WTC11 (cell line): ENCODE measurements at regions not wholly inside any gene's neighbourhood (a gene's known extent, or its start where the extent isn't known, plus 50 kb on each side); places are given as distances from the start of the nearest gene placed in this dataset.

Source experiments
- ATAC-seq: fragments of 200-7000 bp; cut with Tn5 transposase; 2 replicates; pipeline ENCODE4 v1.10.0; 2021; ENCODE audit warnings: mild to moderate bottlenecking, moderate library complexity
- CTCF ChIA-PET: fragments of 300-600 bp; sonication (Branson Sonifier 250); formaldehyde crosslinking; loops from one replicate; lab custom pipeline; 2021; ENCODE audit warnings: antibody characterized with exemption; lab: Charles Lee
- POLR2A ChIA-PET: fragments of 350-600 bp; sonication (Branson Sonifier 250); formaldehyde crosslinking; loops from one replicate; lab custom pipeline; 2021; ENCODE audit warnings: antibody characterized with exemption; lab: Charles Lee
- DNase-seq: peaks from one replicate; pipeline ENCODE4 v3.0.0; 2021; ENCODE audit warnings: low spot score
- H3K27ac Mint-ChIP-seq: 2 replicates; pipeline ENCODE4 v1.8.0; 2021; ENCODE audit warnings: mixed read lengths
- H3K27me3 Mint-ChIP-seq: 2 replicates; pipeline ENCODE4 v1.8.0; 2021; ENCODE audit warnings: low read depth, mild to moderate bottlenecking, moderate library complexity, mixed read lengths
- H3K36me3 Mint-ChIP-seq: 2 replicates; pipeline ENCODE4 v1.8.0; 2021; ENCODE audit warnings: mixed read lengths
- H3K4me1 Mint-ChIP-seq: 2 replicates; pipeline ENCODE4 v1.8.0; 2022; ENCODE audit warnings: mixed read lengths
- H3K4me3 Mint-ChIP-seq: 2 replicates; pipeline ENCODE4 v1.8.0; 2021; ENCODE audit warnings: mild to moderate bottlenecking, moderate library complexity, mixed read lengths
- H3K9me3 Mint-ChIP-seq: 2 replicates; pipeline ENCODE4 v1.8.0; 2021; ENCODE audit warnings: mixed read lengths
- FOXP4 ChIP-seq: sonication (generic); formaldehyde crosslinking; IDR thresholded peaks from 2 replicates; pipeline ENCODE4 v1.8.0; 2022; ENCODE audit warnings: mild to moderate bottlenecking, missing genetic modification reagents
- MLX ChIP-seq: sonication (generic); formaldehyde crosslinking; IDR thresholded peaks from 2 replicates; pipeline ENCODE4 v1.8.1; 2023; ENCODE audit warnings: mild to moderate bottlenecking, missing genetic modification reagents, moderate library complexity
- NR3C1 ChIP-seq: sonication (generic); formaldehyde crosslinking; conservative IDR thresholded peaks from 2 replicates; pipeline ENCODE4 v1.8.1; 2023; ENCODE audit warnings: low read depth, mild to moderate bottlenecking, missing genetic modification reagents
- RELA ChIP-seq: sonication (generic); formaldehyde crosslinking; IDR thresholded peaks from 2 replicates; pipeline ENCODE4 v1.8.1; 2022; ENCODE audit warnings: missing genetic modification reagents, mild to moderate bottlenecking, borderline replicate concordance
- TEAD1 ChIP-seq: sonication (generic); formaldehyde crosslinking; IDR thresholded peaks from 2 replicates; pipeline ENCODE4 v1.8.0; 2022; ENCODE audit warnings: mild to moderate bottlenecking, missing genetic modification reagents
- TP53 ChIP-seq: sonication (generic); formaldehyde crosslinking; IDR thresholded peaks from 2 replicates; pipeline ENCODE4 v1.8.1; 2023; ENCODE audit warnings: mild to moderate bottlenecking, missing genetic modification reagents
- ZNF138 ChIP-seq: sonication (generic); formaldehyde crosslinking; conservative IDR thresholded peaks from 2 replicates; pipeline ENCODE4 v1.8.1; 2022; ENCODE audit warnings: mild to moderate bottlenecking, moderate library complexity, missing genetic modification reagents
- ZNF671 ChIP-seq: fragments of 250-450 bp; sonication (Bioruptor Pico); IDR thresholded peaks from 2 replicates; pipeline ENCODE4 v1.8.0; 2021; ENCODE audit warnings: mild to moderate bottlenecking
- TF ChIP-seq, protein P1 (sequence below): sonication (generic); formaldehyde crosslinking; IDR thresholded peaks from 2 replicates; pipeline ENCODE4 v1.8.1; 2023; ENCODE audit warnings: mild to moderate bottlenecking, missing genetic modification reagents
- TF ChIP-seq, protein P2 (sequence below): sonication (generic); formaldehyde crosslinking; conservative IDR thresholded peaks from 2 replicates; pipeline ENCODE4 v1.8.1; 2022; ENCODE audit warnings: mild to moderate bottlenecking, missing genetic modification reagents
- TF ChIP-seq, protein P3 (sequence below): fragments of 250-450 bp; sonication (Bioruptor Pico); conservative IDR thresholded peaks from 2 replicates; pipeline ENCODE4 v1.9.0; 2021; ENCODE audit warnings: mild to moderate bottlenecking

DNA sequence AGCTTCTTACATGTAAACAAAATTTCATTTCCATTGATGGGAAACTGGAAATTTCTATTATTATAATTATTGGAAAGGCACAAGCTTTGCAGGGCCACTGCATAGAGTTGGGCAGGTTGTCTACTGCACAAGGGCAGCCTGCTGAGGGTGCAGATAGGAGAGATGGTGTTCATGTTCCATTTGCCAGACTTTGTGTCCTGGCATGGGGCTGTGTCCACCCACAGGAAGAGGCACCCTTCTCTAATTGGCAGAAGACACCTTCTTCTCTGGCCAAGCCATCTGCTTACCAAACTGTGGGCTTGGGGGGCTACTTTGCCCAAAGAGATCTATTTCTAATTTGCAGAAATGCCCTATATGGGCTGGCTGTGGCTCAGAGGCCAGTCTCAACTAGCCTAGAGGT lies 140.7 kb downstream of the GATB start:
- Mint-ChIP-seq H3K9me3 (no peaks in the 10 kb centered on the region), H3K4me1 (peaks cover 48% of the 10 kb centered on the region), H3K36me3 (no peaks in the 10 kb centered on the region), H3K27me3 (no peaks in the 10 kb centered on the region), H3K4me3 (no peak overlapping the region), H3K27ac (no peak overlapping the region)
- ChIA-PET CTCF (interaction anchor here (0.7 to 1.5 kb wide), 2 partner anchors 131 to 812 kb away, joined by 3 to 5 read pairs; no protein-coding TSS in a partner anchor), POLR2A (interaction anchor here (0.7 kb wide), 1 partner anchor 375 kb away, joined by 3 read pairs; no protein-coding TSS in a partner anchor)
- TF ChIP-seq, protein P1, sequence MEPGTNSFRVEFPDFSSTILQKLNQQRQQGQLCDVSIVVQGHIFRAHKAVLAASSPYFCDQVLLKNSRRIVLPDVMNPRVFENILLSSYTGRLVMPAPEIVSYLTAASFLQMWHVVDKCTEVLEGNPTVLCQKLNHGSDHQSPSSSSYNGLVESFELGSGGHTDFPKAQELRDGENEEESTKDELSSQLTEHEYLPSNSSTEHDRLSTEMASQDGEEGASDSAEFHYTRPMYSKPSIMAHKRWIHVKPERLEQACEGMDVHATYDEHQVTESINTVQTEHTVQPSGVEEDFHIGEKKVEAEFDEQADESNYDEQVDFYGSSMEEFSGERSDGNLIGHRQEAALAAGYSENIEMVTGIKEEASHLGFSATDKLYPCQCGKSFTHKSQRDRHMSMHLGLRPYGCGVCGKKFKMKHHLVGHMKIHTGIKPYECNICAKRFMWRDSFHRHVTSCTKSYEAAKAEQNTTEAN (CRISPR knock-in tag): no peak
- TF ChIP-seq, protein P2, sequence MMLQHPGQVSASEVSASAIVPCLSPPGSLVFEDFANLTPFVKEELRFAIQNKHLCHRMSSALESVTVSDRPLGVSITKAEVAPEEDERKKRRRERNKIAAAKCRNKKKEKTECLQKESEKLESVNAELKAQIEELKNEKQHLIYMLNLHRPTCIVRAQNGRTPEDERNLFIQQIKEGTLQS: no peak
- TF ChIP-seq NR3C1 (CRISPR knock-in tag) (no peak), MLX (CRISPR knock-in tag) (no peak), FOXP4 (CRISPR knock-in tag) (no peak), ZNF671 (CRISPR knock-in tag) (no peak), ZNF138 (CRISPR knock-in tag) (no peak), TEAD1 (CRISPR knock-in tag) (no peak), TP53 (CRISPR knock-in tag) (no peak), RELA (CRISPR knock-in tag) (no peak)
- TF ChIP-seq, protein P3, sequence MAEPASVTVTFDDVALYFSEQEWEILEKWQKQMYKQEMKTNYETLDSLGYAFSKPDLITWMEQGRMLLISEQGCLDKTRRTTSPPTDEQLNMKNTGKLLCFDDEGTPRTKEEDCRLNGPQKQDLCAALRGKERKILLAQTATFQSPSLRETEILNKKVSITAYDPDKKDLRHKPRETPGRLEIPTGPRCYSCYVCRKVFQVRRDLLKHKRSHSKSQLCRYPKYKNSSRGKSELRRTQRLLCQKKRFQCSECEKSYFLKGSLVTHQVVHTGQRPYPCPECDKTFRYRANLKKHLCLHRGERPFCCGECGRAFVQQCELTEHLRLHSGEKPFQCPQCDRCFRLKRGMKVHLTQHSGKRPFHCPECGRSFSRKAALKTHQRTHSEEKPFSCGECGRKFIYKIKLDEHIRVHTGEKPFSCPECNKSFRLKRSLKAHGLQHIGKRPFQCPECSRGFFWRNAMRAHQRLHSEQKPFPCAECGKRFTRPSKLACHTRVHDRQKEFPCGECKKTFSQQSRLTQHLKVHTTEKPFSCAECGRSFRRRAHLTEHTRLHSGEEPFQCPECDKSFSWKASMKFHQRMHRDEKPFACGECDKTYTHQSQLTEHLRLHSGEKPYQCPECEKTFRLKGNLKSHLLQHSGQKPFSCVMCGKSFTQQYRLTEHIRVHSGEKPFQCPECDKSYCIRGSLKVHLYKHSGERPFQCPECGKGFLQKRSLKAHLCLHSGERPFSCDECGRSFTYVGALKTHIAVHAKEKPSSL (CRISPR knock-in tag): no peak
- no peak for DNase-seq
- ATAC-seq: no peak
